SK-N-SH treated with all-trans-retinoic acid at 6 μM for 48 hours (cell line): ENCODE measurements at regions not wholly inside any gene's neighbourhood (a gene's known extent, or its start where the extent isn't known, plus 50 kb on each side); places are given as distances from the start of the nearest gene placed in this dataset.
"Not testable (repeated sequence)": the region's sequence is repeated elsewhere in the genome, so short reads cannot be mapped to it uniquely, and the experiment has no call there.

Experiments
- CREB5 ChIP-seq: fragments of 250-450 bp; sonication (Bioruptor Pico); IDR thresholded peaks from 2 replicates; pipeline ENCODE4 v1.5.1; 2020; ENCODE audit warnings: low read depth, mild to moderate bottlenecking, moderate library complexity
- CSDC2 ChIP-seq: fragments of 250-450 bp; sonication (Bioruptor Pico); IDR thresholded peaks from 2 replicates; pipeline ENCODE4 v1.5.0; 2020; ENCODE audit warnings: mild to moderate bottlenecking, moderate library complexity
- CSRNP3 ChIP-seq: fragments of 250-450 bp; sonication (Bioruptor Pico); IDR thresholded peaks from 2 replicates; pipeline ENCODE4 v1.5.1; 2021; ENCODE audit warnings: mild to moderate bottlenecking, moderate library complexity
- ESRRG ChIP-seq: fragments of 250-450 bp; sonication (Bioruptor Pico); IDR thresholded peaks from 2 replicates; pipeline ENCODE4 v1.6.1; 2021; ENCODE audit warnings: mild to moderate bottlenecking
- GLIS3 ChIP-seq: fragments of 250-450 bp; sonication (Bioruptor Pico); IDR thresholded peaks from 2 replicates; pipeline ENCODE4 v1.5.0; 2020; ENCODE audit warnings: mild to moderate bottlenecking, moderate library complexity
- ISL1 ChIP-seq: fragments of 250-450 bp; sonication (Bioruptor Pico); IDR thresholded peaks from 2 replicates; pipeline ENCODE4 v2.1.2; 2022; ENCODE audit warnings: mild to moderate bottlenecking, moderate library complexity
- PATZ1 ChIP-seq: fragments of 250-450 bp; sonication (Bioruptor Pico); IDR thresholded peaks from 2 replicates; pipeline ENCODE4 v1.8.0; 2020; ENCODE audit warnings: mild to moderate bottlenecking, moderate library complexity, borderline replicate concordance
- POU6F1 ChIP-seq: fragments of 250-450 bp; sonication (Bioruptor Pico); IDR thresholded peaks from 2 replicates; pipeline ENCODE4 v1.8.0; 2021; ENCODE audit warnings: low read depth, mild to moderate bottlenecking, moderate library complexity, borderline replicate concordance
- TSHZ2 ChIP-seq: fragments of 250-450 bp; sonication (Bioruptor Pico); IDR thresholded peaks from 2 replicates; pipeline ENCODE4 v1.5.0; 2020; ENCODE audit warnings: mild to moderate bottlenecking, moderate library complexity
- ZC3H10 ChIP-seq: fragments of 250-450 bp; sonication (Bioruptor Pico); IDR thresholded peaks from 2 replicates; pipeline ENCODE4 v1.5.1; 2021; ENCODE audit warnings: mild to moderate bottlenecking, moderate library complexity
- ZFP30 ChIP-seq: fragments of 450-650 bp; formaldehyde crosslinking; IDR thresholded peaks from 2 replicates; pipeline ENCODE4 v1.5.0; 2022; ENCODE audit warnings: mild to moderate bottlenecking, moderate library complexity
- ZNF565 ChIP-seq: fragments of 450-650 bp; formaldehyde crosslinking; conservative IDR thresholded peaks from 2 replicates; pipeline ENCODE4 v1.5.0; 2020; ENCODE audit warnings: low read depth, mild to moderate bottlenecking, moderate library complexity
- ZNF8 ChIP-seq: fragments of 450-650 bp; formaldehyde crosslinking; IDR thresholded peaks from 2 replicates; pipeline ENCODE4 v1.5.0; 2020; ENCODE audit warnings: mild to moderate bottlenecking, moderate library complexity

GRCh38 chr4:128644107-128644506, 165.4 kb upstream of the JADE1 start:
- TF ChIP-seq TSHZ2; CREB5; ZNF8 (CRISPR knock-in tag); GLIS3; CSDC2; ESRRG (CRISPR knock-in tag); PATZ1 (CRISPR knock-in tag); ISL1; ZC3H10 (CRISPR knock-in tag); CSRNP3 (CRISPR knock-in tag); POU6F1 (CRISPR knock-in tag); ZFP30 (CRISPR knock-in tag); ZNF565: not testable (repeated sequence)
